K562 (cell line): ENCODE measurements at regions not wholly inside any gene's neighbourhood (a gene's known extent, or its start where the extent isn't known, plus 50 kb on each side); places are given as distances from the start of the nearest gene placed in this dataset.

Experiments used
- ATAC-seq: fragments of 200-7000 bp; cut with Tn5 transposase; 3 replicates; pipeline ENCODE4 v1.9.1; 2020; ENCODE audit warnings: moderate library complexity
- BruUV-seq: library from RNA; stranded (reverse); fragments of 400-500 nt; replicated peaks from 2 replicates; lab custom pipeline; 2021; lab: Mats Ljungman, UMichigan
- CTCF ChIA-PET: fragments of 300-600 bp; formaldehyde crosslinking; extraction: SDS; loops from one replicate; lab custom pipeline; 2021; ENCODE audit warnings: low intra/inter-chr PET ratio; lab: Yijun Ruan, JAX
- POLR2A ChIA-PET: fragments of 300-600, 350-650 bp; sonication (Branson Sonifier 250); formaldehyde crosslinking; extraction: SDS; loops from one replicate; lab custom pipeline; 2021; ENCODE audit warnings: antibody characterized with exemption, inconsistent platforms; lab: Yijun Ruan, JAX
- DNase-seq, 4 experiments: peaks; one replicate each; pipeline versions ENCODE4 v3.0.0 to v3.0.0-alpha.2; 2011 to 2018; ENCODE audit warnings: low spot score in 3 of 4, mixed read lengths in 3 of 4; ENCODE audit errors: extremely low read depth in 1 of 4
- FAIRE-seq: peaks from 2 replicates; lab custom pipeline; 2011; peaks lifted over from hg19 to GRCh38; lab: Jason Lieb, UNC
- H2AFZ ChIP-seq: 2 replicates; pipeline ENCODE4 v1.6.0; 2011; ENCODE audit warnings: low read depth, low read length, control low read depth, inconsistent platforms
- H3K27ac ChIP-seq: fragments of 200-600 bp; 3 replicates; pipeline ENCODE4 v1.8.0; 2011; ENCODE audit warnings: low read depth, mild to moderate bottlenecking, control low read depth, inconsistent platforms, low read length, moderate library complexity, mixed read lengths; ENCODE audit errors: extremely low read depth
- H3K27me3 ChIP-seq, 2 experiments: fragments of 300-600 bp in 1 of 2; 2 replicates in 1 of 2; 3 replicates in 1 of 2; pipeline versions ENCODE4 v1.6.0 to v1.8.0; 2011; ENCODE audit warnings: inconsistent platforms in 2 of 2, low read length in 2 of 2, mild to moderate bottlenecking in 1 of 2, mixed read lengths in 1 of 2, moderate library complexity in 1 of 2; ENCODE audit not compliant: control insufficient read depth in 2 of 2, insufficient read depth in 2 of 2
- H3K36me3 ChIP-seq: fragments of 300-600 bp; 3 replicates; pipeline ENCODE4 v1.8.0; 2011; ENCODE audit warnings: mild to moderate bottlenecking, low read length, inconsistent platforms; ENCODE audit not compliant: control insufficient read depth, insufficient read depth
- H3K4me1 ChIP-seq, 2 experiments: fragments of 200-600 bp in 1 of 2; replicated peaks in 1 of 2; 2 replicates in 1 of 2; 3 replicates in 1 of 2; pipeline versions ENCODE4 v1.5.1 to v1.8.0; 2011; ENCODE audit warnings: inconsistent platforms in 2 of 2, low read length in 2 of 2, mild to moderate bottlenecking in 1 of 2, mixed read lengths in 1 of 2, moderate library complexity in 1 of 2; ENCODE audit not compliant: control insufficient read depth in 2 of 2, insufficient read depth in 2 of 2
- H3K4me2 ChIP-seq: 2 replicates; pipeline ENCODE4 v1.6.1; 2011; ENCODE audit warnings: low read length, control low read depth, inconsistent platforms, mixed read lengths; ENCODE audit not compliant: insufficient read depth
- H3K4me3 ChIP-seq: fragments of 200-600 bp; sonication (generic), shearing (Covaris generic); 2 replicates; pipeline ENCODE4 v1.5.1; 2016; ENCODE audit warnings: control low read depth, inconsistent platforms
- H3K79me2 ChIP-seq: fragments of 200-600 bp; 3 replicates; pipeline ENCODE4 v1.8.0; 2011; ENCODE audit warnings: low read length, inconsistent platforms; ENCODE audit not compliant: control insufficient read depth, insufficient read depth
- H3K9ac ChIP-seq, 2 experiments: 2 replicates each; pipeline versions ENCODE4 v1.6.0 to v1.6.1; 2011; ENCODE audit warnings: low read depth in 2 of 2, low read length in 2 of 2, control low read depth in 1 of 2, inconsistent platforms in 1 of 2, mild to moderate bottlenecking in 1 of 2, mixed read lengths in 1 of 2; ENCODE audit not compliant: insufficient read depth in 1 of 2
- H3K9me1 ChIP-seq: one replicate; pipeline ENCODE4 v1.6.0; 2011; ENCODE audit warnings: inconsistent platforms, mild to moderate bottlenecking, low read length, moderate library complexity; ENCODE audit not compliant: control insufficient read depth, insufficient read depth
- H3K9me3 ChIP-seq: replicated peaks from 2 replicates; pipeline ENCODE4 v1.5.1; 2011; ENCODE audit warnings: low read depth, low read length, inconsistent platforms; ENCODE audit not compliant: control insufficient read depth, insufficient read depth
- H4K20me1 ChIP-seq: replicated peaks from 2 replicates; pipeline ENCODE4 v1.6.1; 2011; ENCODE audit warnings: low read length, inconsistent platforms, mixed read lengths; ENCODE audit not compliant: control insufficient read depth, insufficient read depth
- CHD1 ChIP-seq: fragments of 200-600 bp; sonication (generic); IDR thresholded peaks from one replicate; pipeline ENCODE4 v1.6.1; 2012; ENCODE audit warnings: mild to moderate bottlenecking, moderate library complexity, low read length, inconsistent platforms
- ETV1 ChIP-seq: fragments of 450-650 bp; conservative IDR thresholded peaks from 2 replicates; pipeline ENCODE4 v1.6.1; 2016; ENCODE audit warnings: missing genetic modification characterization, control low read depth, low read depth, missing compliant biosample characterization
- GABPA ChIP-seq: fragments of 200-800 bp; sonication (Bioruptor generic); conservative IDR thresholded peaks from 2 replicates; pipeline ENCODE4 v1.6.1; 2016; ENCODE audit warnings: low read depth, missing genetic modification characterization, missing compliant biosample characterization
- ILF3 ChIP-seq: fragments of 450-650 bp; IDR thresholded peaks from 2 replicates; pipeline ENCODE4 v1.6.1; 2018; ENCODE audit warnings: antibody characterized with exemption, mild to moderate bottlenecking, moderate library complexity, borderline replicate concordance
- MBD2 ChIP-seq: sonication (generic); IDR thresholded peaks from 2 replicates; pipeline ENCODE4 v1.6.1; 2016; ENCODE audit warnings: low read depth, borderline replicate concordance
- MLLT1 ChIP-seq, 2 experiments: fragments of 450-650 bp; IDR thresholded peaks; 2 replicates each; pipeline ENCODE4 v1.6.1; 2016
- SETDB1 ChIP-seq: IDR thresholded peaks from one replicate; pipeline ENCODE4 v1.6.1; 2012; ENCODE audit warnings: low read length, control low read depth, inconsistent platforms
- ZNF707 ChIP-seq: fragments of 250-450 bp; sonication (Bioruptor Pico); conservative IDR thresholded peaks from 2 replicates; pipeline ENCODE4 v1.8.0; 2022; ENCODE audit warnings: inconsistent platforms, mild to moderate bottlenecking, moderate library complexity
- whole genome bisulfite sequencing: fragments of 100-300 bp; shearing (Covaris generic); methylation state at CpG from one replicate; pipeline ENCODE4 v1.1.6; 2016; ENCODE audit warnings: low coverage, mixed read lengths; ENCODE audit not compliant: insufficient coverage; ENCODE audit errors: missing lambda C conversion rate; 5-methylcytosine and 5-hydroxymethylcytosine counted together
- in situ Hi-C: fragments of 300-500 bp; cut with MboI; formaldehyde crosslinking; loops from 4 replicates; pipeline ENCODE4 v1.15.0; 2018; ENCODE audit warnings: inconsistent platforms, mixed read lengths
- intact Hi-C: fragments of 100-400 bp; cut with micrococcal nuclease; formaldehyde crosslinking; loops from 2 replicates; pipeline ENCODE4 v1.14.2; 2022
- TF ChIP-seq, protein P1 (sequence below): fragments of 450-650 bp; IDR thresholded peaks from 2 replicates; pipeline ENCODE4 v1.6.1; 2016; ENCODE audit warnings: borderline replicate concordance
- TF ChIP-seq, protein P2 (sequence below): fragments of 200-400 bp; formaldehyde crosslinking; IDR thresholded peaks from 2 replicates; pipeline ENCODE4 v1.6.1; 2017; ENCODE audit warnings: mild to moderate bottlenecking, low read depth, low read length, moderate library complexity
- TF ChIP-seq, protein P3 (sequence below): fragments of 450-650 bp; IDR thresholded peaks from 2 replicates; pipeline ENCODE4 v1.6.1; 2017; ENCODE audit warnings: mild to moderate bottlenecking, moderate library complexity

DNA sequence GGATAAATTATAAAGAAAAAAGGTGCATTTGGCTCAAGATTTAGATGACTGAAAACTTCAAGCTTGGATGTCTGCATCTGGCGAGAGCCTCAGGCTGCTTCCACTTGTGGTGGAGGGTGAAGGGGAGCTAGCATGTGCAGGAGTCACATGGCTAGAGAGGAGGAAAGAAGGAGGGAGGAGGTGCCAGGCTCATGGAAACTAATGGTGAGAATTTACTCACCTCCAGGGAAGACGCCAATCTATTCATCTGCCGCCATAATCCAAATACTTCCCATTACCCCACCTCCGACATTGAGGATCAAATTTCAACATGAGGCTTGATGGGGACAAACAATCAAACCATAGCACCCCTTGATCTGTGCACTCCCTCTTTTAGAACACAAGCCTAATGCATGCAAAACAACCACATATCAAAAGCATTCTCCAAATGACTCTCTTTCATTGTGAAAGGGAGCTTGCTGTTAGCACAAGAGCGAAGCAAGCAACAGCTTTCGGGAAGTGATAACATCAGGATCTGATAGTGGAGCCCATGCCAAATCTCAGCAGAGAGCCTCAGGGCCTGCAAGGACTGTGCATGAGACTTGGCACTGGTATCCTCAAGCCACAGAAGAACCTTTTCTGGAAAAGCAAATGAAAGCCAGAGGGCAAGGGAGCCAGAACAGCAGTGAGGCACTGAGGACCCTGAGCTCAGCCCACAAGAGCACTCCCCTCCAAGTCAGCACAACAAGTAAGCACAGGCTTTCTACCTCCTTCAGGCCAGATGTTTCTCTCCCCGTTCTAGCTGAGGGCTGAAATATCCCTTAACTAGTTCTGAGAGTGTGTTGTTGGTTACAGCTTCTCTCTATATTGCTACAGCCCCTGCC is 50.2 kb upstream of the THBS1 start:
- under 1% methylated on average over 7 of the region's 7 CpGs for WGBS
- BruUV-seq: no TSS peak
- H3K4me1 ChIP-seq: no peaks in the 10 kb centered on the region
- intact Hi-C loops: no loop called here
- in situ Hi-C loops: no loop called here
- no peak overlapping the region for H2AFZ ChIP-seq
- peaks cover 0 to 5% of the 10 kb centered on the region in 2 experiments; a peak in 1 of 5 replicates for H3K27me3 ChIP-seq
- H4K20me1 ChIP-seq: no peaks in the 10 kb centered on the region
- H3K4me3 ChIP-seq: no peak overlapping the region
- TF ChIP-seq, protein P1, sequence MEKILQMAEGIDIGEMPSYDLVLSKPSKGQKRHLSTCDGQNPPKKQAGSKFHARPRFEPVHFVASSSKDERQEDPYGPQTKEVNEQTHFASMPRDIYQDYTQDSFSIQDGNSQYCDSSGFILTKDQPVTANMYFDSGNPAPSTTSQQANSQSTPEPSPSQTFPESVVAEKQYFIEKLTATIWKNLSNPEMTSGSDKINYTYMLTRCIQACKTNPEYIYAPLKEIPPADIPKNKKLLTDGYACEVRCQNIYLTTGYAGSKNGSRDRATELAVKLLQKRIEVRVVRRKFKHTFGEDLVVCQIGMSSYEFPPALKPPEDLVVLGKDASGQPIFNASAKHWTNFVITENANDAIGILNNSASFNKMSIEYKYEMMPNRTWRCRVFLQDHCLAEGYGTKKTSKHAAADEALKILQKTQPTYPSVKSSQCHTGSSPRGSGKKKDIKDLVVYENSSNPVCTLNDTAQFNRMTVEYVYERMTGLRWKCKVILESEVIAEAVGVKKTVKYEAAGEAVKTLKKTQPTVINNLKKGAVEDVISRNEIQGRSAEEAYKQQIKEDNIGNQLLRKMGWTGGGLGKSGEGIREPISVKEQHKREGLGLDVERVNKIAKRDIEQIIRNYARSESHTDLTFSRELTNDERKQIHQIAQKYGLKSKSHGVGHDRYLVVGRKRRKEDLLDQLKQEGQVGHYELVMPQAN: no peak
- TF ChIP-seq ZNF707 (CRISPR knock-in tag) (no peak), MLLT1 (IDR thresholded peaks at IDR 0.05) (no peak), SETDB1 (no peak), ILF3 (no peak), GABPA (tag) (no peak), CHD1 (no peak), ETV1 (tag) (no peak), MBD2 (no peak)
- TF ChIP-seq, protein P2, sequence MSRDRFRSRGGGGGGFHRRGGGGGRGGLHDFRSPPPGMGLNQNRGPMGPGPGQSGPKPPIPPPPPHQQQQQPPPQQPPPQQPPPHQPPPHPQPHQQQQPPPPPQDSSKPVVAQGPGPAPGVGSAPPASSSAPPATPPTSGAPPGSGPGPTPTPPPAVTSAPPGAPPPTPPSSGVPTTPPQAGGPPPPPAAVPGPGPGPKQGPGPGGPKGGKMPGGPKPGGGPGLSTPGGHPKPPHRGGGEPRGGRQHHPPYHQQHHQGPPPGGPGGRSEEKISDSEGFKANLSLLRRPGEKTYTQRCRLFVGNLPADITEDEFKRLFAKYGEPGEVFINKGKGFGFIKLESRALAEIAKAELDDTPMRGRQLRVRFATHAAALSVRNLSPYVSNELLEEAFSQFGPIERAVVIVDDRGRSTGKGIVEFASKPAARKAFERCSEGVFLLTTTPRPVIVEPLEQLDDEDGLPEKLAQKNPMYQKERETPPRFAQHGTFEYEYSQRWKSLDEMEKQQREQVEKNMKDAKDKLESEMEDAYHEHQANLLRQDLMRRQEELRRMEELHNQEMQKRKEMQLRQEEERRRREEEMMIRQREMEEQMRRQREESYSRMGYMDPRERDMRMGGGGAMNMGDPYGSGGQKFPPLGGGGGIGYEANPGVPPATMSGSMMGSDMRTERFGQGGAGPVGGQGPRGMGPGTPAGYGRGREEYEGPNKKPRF: no peak
- TF ChIP-seq, protein P3, sequence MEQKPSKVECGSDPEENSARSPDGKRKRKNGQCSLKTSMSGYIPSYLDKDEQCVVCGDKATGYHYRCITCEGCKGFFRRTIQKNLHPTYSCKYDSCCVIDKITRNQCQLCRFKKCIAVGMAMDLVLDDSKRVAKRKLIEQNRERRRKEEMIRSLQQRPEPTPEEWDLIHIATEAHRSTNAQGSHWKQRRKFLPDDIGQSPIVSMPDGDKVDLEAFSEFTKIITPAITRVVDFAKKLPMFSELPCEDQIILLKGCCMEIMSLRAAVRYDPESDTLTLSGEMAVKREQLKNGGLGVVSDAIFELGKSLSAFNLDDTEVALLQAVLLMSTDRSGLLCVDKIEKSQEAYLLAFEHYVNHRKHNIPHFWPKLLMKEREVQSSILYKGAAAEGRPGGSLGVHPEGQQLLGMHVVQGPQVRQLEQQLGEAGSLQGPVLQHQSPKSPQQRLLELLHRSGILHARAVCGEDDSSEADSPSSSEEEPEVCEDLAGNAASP: no peak
- no peak overlapping the region for H3K4me2 ChIP-seq
- no peaks in the 10 kb centered on the region for H3K9me3 ChIP-seq
- no peaks in the 10 kb centered on the region for H3K79me2 ChIP-seq
- H3K9ac ChIP-seq: no peak overlapping the region
- no peaks in the 10 kb centered on the region for H3K36me3 ChIP-seq
- no peak for FAIRE-seq
- no peak overlapping the region for H3K27ac ChIP-seq
- ChIA-PET POLR2A (interaction anchor here (0.6 to 2.2 kb wide), 7 partner anchors 11 to 358 kb away, joined by 3 to 6 read pairs (median 3); no protein-coding TSS in a partner anchor), CTCF (no interaction called here)
- no peaks in the 10 kb centered on the region for H3K9me1 ChIP-seq
- no peak for DNase-seq
- no peak for ATAC-seq
